ENCODE measurements at regions not wholly inside any gene's neighbourhood (a gene's known extent, or its start where the extent isn't known, plus 50 kb on each side); places are given as distances from the start of the nearest gene placed in this dataset.

- no peaks in the 10 kb centered on the region for H3K4me1 Mint-ChIP-seq (ENCODE audit: low read depth)
- no peak for DNase-seq
- H3K9me3 Mint-ChIP-seq: no peaks in the 10 kb centered on the region
- H3K27me3 Mint-ChIP-seq: peaks cover 1% of the 10 kb centered on the region
- no peak overlapping the region for H3K27ac Mint-ChIP-seq
- ChIA-PET POLR2A (no interaction called here), CTCF (no interaction called here)
- intact Hi-C loops (cut with micrococcal nuclease): no loop called here
- no peaks in the 10 kb centered on the region for H3K36me3 Mint-ChIP-seq
- no peak overlapping the region for H3K4me3 Mint-ChIP-seq
These were observed 188.6 kb downstream of the HAPSTR1 start for GRCh38 chr16:9280069-9280466.

GRCh38 chr16:9286930-9287329 is 195.5 kb downstream of the HAPSTR1 start:
- no peak overlapping the region for H3K27ac Mint-ChIP-seq
- intact Hi-C loops (cut with micrococcal nuclease): no loop called here
- peaks cover 4% of the 10 kb centered on the region for H3K9me3 Mint-ChIP-seq
- DNase-seq: no peak
- ChIA-PET CTCF (no interaction called here), POLR2A (no interaction called here)
- no peak overlapping the region for H3K4me3 Mint-ChIP-seq
- H3K27me3 Mint-ChIP-seq: no peaks in the 10 kb centered on the region
- H3K4me1 Mint-ChIP-seq (ENCODE audit: low read depth): no peaks in the 10 kb centered on the region
- H3K36me3 Mint-ChIP-seq: no peaks in the 10 kb centered on the region

GRCh38 chr16:9296271-9296590 is 204.8 kb downstream of the HAPSTR1 start:
- no peak overlapping the region for H3K4me3 Mint-ChIP-seq
- H3K9me3 Mint-ChIP-seq: peaks cover 6% of the 10 kb centered on the region
- no peaks in the 10 kb centered on the region for H3K4me1 Mint-ChIP-seq (ENCODE audit: low read depth)
- no peak overlapping the region for H3K27ac Mint-ChIP-seq
- no peak for DNase-seq
- no peaks in the 10 kb centered on the region for H3K27me3 Mint-ChIP-seq
- ChIA-PET POLR2A (no interaction called here), CTCF (no interaction called here)
- H3K36me3 Mint-ChIP-seq: no peaks in the 10 kb centered on the region
- intact Hi-C loops (cut with micrococcal nuclease): no loop called here

- H3K27me3 Mint-ChIP-seq: no peaks in the 10 kb centered on the region
- H3K36me3 Mint-ChIP-seq: no peaks in the 10 kb centered on the region
- intact Hi-C loops (cut with micrococcal nuclease): no loop called here
- H3K9me3 Mint-ChIP-seq: peaks cover 6% of the 10 kb centered on the region
- H3K4me1 Mint-ChIP-seq (ENCODE audit: low read depth): no peaks in the 10 kb centered on the region
- no peak overlapping the region for H3K4me3 Mint-ChIP-seq
- ChIA-PET CTCF (interaction anchor here (0.9 kb wide), 1 partner anchor 17 kb away, joined by 4 read pairs; no protein-coding TSS in a partner anchor), POLR2A (no interaction called here)
- DNase-seq: peak; percentile 9
- H3K27ac Mint-ChIP-seq: no peak overlapping the region
These were observed 206.1 kb downstream of the HAPSTR1 start for GRCh38 chr16:9297437-9298113.

GRCh38 chr16:9300252-9300651 is 208.8 kb downstream of the HAPSTR1 start:
- H3K27me3 Mint-ChIP-seq: no peaks in the 10 kb centered on the region
- POLR2A ChIA-PET: no interaction called here
- H3K4me3 Mint-ChIP-seq: no peak overlapping the region

GRCh38 chr16:9302072-9302471 is 210.6 kb downstream of the HAPSTR1 start:
- ChIA-PET POLR2A (no interaction called here), CTCF (no interaction called here)
- no peak for DNase-seq
- no peaks in the 10 kb centered on the region for H3K27me3 Mint-ChIP-seq
- no peaks in the 10 kb centered on the region for H3K4me1 Mint-ChIP-seq (ENCODE audit: low read depth)
- peaks cover 7% of the 10 kb centered on the region for H3K9me3 Mint-ChIP-seq
- no peak overlapping the region for H3K27ac Mint-ChIP-seq
- no peaks in the 10 kb centered on the region for H3K36me3 Mint-ChIP-seq
- no peak overlapping the region for H3K4me3 Mint-ChIP-seq
- intact Hi-C loops (cut with micrococcal nuclease): no loop called here

More at GRCh38 chr16:9300252-9300651, 208.8 kb downstream of the HAPSTR1 start:
- intact Hi-C loops (cut with micrococcal nuclease): no loop called here
- Mint-ChIP-seq H3K4me1 (ENCODE audit: low read depth) (no peaks in the 10 kb centered on the region), H3K9me3 (peaks cover 7% of the 10 kb centered on the region), H3K27ac (no peak overlapping the region), H3K36me3 (no peaks in the 10 kb centered on the region)
- DNase-seq: no peak
- CTCF ChIA-PET: no interaction called here

GRCh38 chr16:9306753-9307152 is 215.3 kb downstream of the HAPSTR1 start:
- H3K4me3 Mint-ChIP-seq: no peak overlapping the region
- intact Hi-C loops (cut with micrococcal nuclease): no loop called here
- POLR2A ChIA-PET: no interaction called here
- H3K36me3 Mint-ChIP-seq: no peaks in the 10 kb centered on the region
- no peaks in the 10 kb centered on the region for H3K4me1 Mint-ChIP-seq (ENCODE audit: low read depth)
- no peak for DNase-seq
- H3K27me3 Mint-ChIP-seq: no peaks in the 10 kb centered on the region
- H3K27ac Mint-ChIP-seq: no peak overlapping the region
- peaks cover 4% of the 10 kb centered on the region for H3K9me3 Mint-ChIP-seq
- CTCF ChIA-PET: no interaction called here

GRCh38 chr16:9307446-9307845 is 216.0 kb downstream of the HAPSTR1 start:
- Mint-ChIP-seq H3K27ac (no peak overlapping the region), H3K27me3 (no peaks in the 10 kb centered on the region), H3K4me3 (no peak overlapping the region), H3K9me3 (peaks cover 2% of the 10 kb centered on the region), H3K4me1 (ENCODE audit: low read depth) (no peaks in the 10 kb centered on the region), H3K36me3 (no peaks in the 10 kb centered on the region)
- ChIA-PET CTCF (no interaction called here), POLR2A (no interaction called here)
- intact Hi-C loops (cut with micrococcal nuclease): no loop called here
- no peak for DNase-seq

GRCh38 chr16:9308356-9308801 is 216.9 kb downstream of the HAPSTR1 start:
- H3K9me3 Mint-ChIP-seq: no peaks in the 10 kb centered on the region
- intact Hi-C loops (cut with micrococcal nuclease): no loop called here
- ChIA-PET POLR2A (no interaction called here), CTCF (no interaction called here)
- H3K27me3 Mint-ChIP-seq: no peaks in the 10 kb centered on the region
- no peak overlapping the region for H3K4me3 Mint-ChIP-seq
- H3K36me3 Mint-ChIP-seq: no peaks in the 10 kb centered on the region
- H3K4me1 Mint-ChIP-seq (ENCODE audit: low read depth): no peaks in the 10 kb centered on the region
- DNase-seq: no peak
- H3K27ac Mint-ChIP-seq: no peak overlapping the region

GRCh38 chr16:9308850-9309249 is 217.4 kb downstream of the HAPSTR1 start:
- ChIA-PET CTCF (no interaction called here), POLR2A (no interaction called here)
- intact Hi-C loops (cut with micrococcal nuclease): no loop called here
- no peak for DNase-seq
- Mint-ChIP-seq H3K9me3 (no peaks in the 10 kb centered on the region), H3K27me3 (no peaks in the 10 kb centered on the region), H3K27ac (no peak overlapping the region), H3K36me3 (no peaks in the 10 kb centered on the region), H3K4me1 (ENCODE audit: low read depth) (no peaks in the 10 kb centered on the region), H3K4me3 (no peak overlapping the region)

GRCh38 chr16:9309844-9310243 is 218.4 kb downstream of the HAPSTR1 start:
- ChIA-PET CTCF (no interaction called here), POLR2A (no interaction called here)
- no peaks in the 10 kb centered on the region for H3K27me3 Mint-ChIP-seq
- H3K27ac Mint-ChIP-seq: no peak overlapping the region
- no peak overlapping the region for H3K4me3 Mint-ChIP-seq
- intact Hi-C loops (cut with micrococcal nuclease): no loop called here
- no peak for DNase-seq
- H3K4me1 Mint-ChIP-seq (ENCODE audit: low read depth): no peaks in the 10 kb centered on the region
- H3K36me3 Mint-ChIP-seq: no peaks in the 10 kb centered on the region
- H3K9me3 Mint-ChIP-seq: peaks cover 2% of the 10 kb centered on the region

GRCh38 chr16:9311303-9311954 is 220.0 kb downstream of the HAPSTR1 start:
- CTCF ChIA-PET: interaction anchor here (0.6 kb wide), 1 partner anchor 892 kb away, joined by 4 read pairs; no protein-coding TSS in a partner anchor
- no peak for DNase-seq
- H3K27me3 Mint-ChIP-seq: no peaks in the 10 kb centered on the region
- no peak overlapping the region for H3K27ac Mint-ChIP-seq
- H3K4me3 Mint-ChIP-seq: no peak overlapping the region
- H3K9me3 Mint-ChIP-seq: peaks cover 15% of the 10 kb centered on the region
- POLR2A ChIA-PET: no interaction called here
- intact Hi-C loops (cut with micrococcal nuclease): no loop called here
- H3K36me3 Mint-ChIP-seq: no peaks in the 10 kb centered on the region
- no peaks in the 10 kb centered on the region for H3K4me1 Mint-ChIP-seq (ENCODE audit: low read depth)

GRCh38 chr16:9316008-9316407 is 224.6 kb downstream of the HAPSTR1 start:
- no peak for DNase-seq
- Mint-ChIP-seq H3K36me3 (no peaks in the 10 kb centered on the region), H3K4me1 (ENCODE audit: low read depth) (no peaks in the 10 kb centered on the region), H3K9me3 (peaks cover 24% of the 10 kb centered on the region), H3K4me3 (no peak overlapping the region), H3K27ac (no peak overlapping the region), H3K27me3 (no peaks in the 10 kb centered on the region)
- CTCF ChIA-PET: no interaction called here
- intact Hi-C loops (cut with micrococcal nuclease): no loop called here
- POLR2A ChIA-PET: no interaction called here
